Kidney (tissue), 13 donors: ENCODE measurements at regions not wholly inside any gene's neighbourhood (a gene's known extent, or its start where the extent isn't known, plus 50 kb on each side); places are given as distances from the start of the nearest gene placed in this dataset.

Experiments used
- DNase-seq, 5 donors: peaks; one replicate each; pipeline ENCODE4 v3.0.0-alpha.2; 2013 to 2020
- FAIRE-seq: peaks from 2 replicates; lab custom pipeline; 2012; peaks lifted over from hg19 to GRCh38; lab: Jason Lieb, UNC
- H3K27ac ChIP-seq, 2 donors: one replicate each; pipeline ENCODE4 v1.7.0; 2013; ENCODE audit warnings: low read depth in 2 of 2, low read length in 2 of 2, inconsistent platforms in 1 of 2
- H3K27me3 ChIP-seq: one replicate; pipeline ENCODE4 v1.7.1; 2013; ENCODE audit warnings: low read length, inconsistent platforms; ENCODE audit not compliant: control insufficient read depth, insufficient read depth
- H3K36me3 ChIP-seq, 3 donors: one replicate each; pipeline versions ENCODE4 v1.7.0 to v1.7.1; 2013; ENCODE audit warnings: low read length in 3 of 3, control low read depth in 1 of 3, inconsistent platforms in 1 of 3; ENCODE audit not compliant: insufficient read depth in 3 of 3, control insufficient read depth in 2 of 3
- H3K4me1 ChIP-seq, 3 donors: one replicate each; pipeline versions ENCODE4 v1.7.0 to v1.7.1; 2013; ENCODE audit warnings: low read length in 3 of 3, inconsistent platforms in 1 of 3, low read depth in 1 of 3; ENCODE audit not compliant: control insufficient read depth in 2 of 3, insufficient read depth in 2 of 3
- H3K4me3 ChIP-seq, 3 donors: one replicate each; pipeline versions ENCODE4 v1.7.0 to v1.8.1; 2013; ENCODE audit warnings: low read length in 3 of 3, control low read depth in 1 of 3, inconsistent platforms in 1 of 3
- H3K9ac ChIP-seq, 3 donors: one replicate each; pipeline versions ENCODE4 v1.7.0 to v1.7.1; 2013; ENCODE audit warnings: low read length in 3 of 3, control low read depth in 1 of 3, inconsistent platforms in 1 of 3
- H3K9me3 ChIP-seq, 3 donors: one replicate each; pipeline versions ENCODE4 v1.7.0 to v1.7.1; 2013; ENCODE audit warnings: low read length in 3 of 3, control low read depth in 1 of 3, inconsistent platforms in 1 of 3; ENCODE audit not compliant: control insufficient read depth in 2 of 3, insufficient read depth in 1 of 3
- CTCF ChIP-seq: IDR thresholded peaks from 3 replicates; pipeline ENCODE4 v1.5.1; 2012; ENCODE audit warnings: mild to moderate bottlenecking, moderate library complexity, borderline replicate concordance; ENCODE audit not compliant: insufficient read depth; ENCODE audit errors: extremely low read depth
- intact Hi-C: fragments of 100-400 bp; cut with DNase I; formaldehyde crosslinking; loops from one replicate; pipeline ENCODE4 v1.11.1; 2022
- donor health status: control.
- donor health status: control.
- donor health status: control.
- donor health status: control.
- donor health status: control.
- donor health status: DM: yes; HTN: yes; CAD: no.
- donor health status: Normal renal cell carcinoma (clear cell type).

GRCh38 chr6:63140114-63140513, 71.2 kb upstream of the FKBP1C start:
- no peaks in the 10 kb centered on the region for H3K9me3 ChIP-seq
- H3K36me3 ChIP-seq, result no peaks in the 10 kb centered on the region
- no peak for FAIRE-seq
- H3K4me1 ChIP-seq, result no peaks in the 10 kb centered on the region
- TF ChIP-seq CTCF, result no peak
- intact Hi-C loops, result no loop called here
- no peak for DNase-seq
- H3K9ac ChIP-seq, result no peak overlapping the region
- H3K27ac ChIP-seq, result no peak overlapping the region
- no peaks in the 10 kb centered on the region for H3K27me3 ChIP-seq
- no peak overlapping the region for H3K4me3 ChIP-seq

- H3K27ac ChIP-seq, result no peak overlapping the region
- DNase-seq (no peak), FAIRE-seq (no peak)
- H3K27me3 ChIP-seq, result no peaks in the 10 kb centered on the region
- TF ChIP-seq CTCF, result no peak
- intact Hi-C loops, result no loop called here
- H3K36me3 ChIP-seq, result no peaks in the 10 kb centered on the region
- H3K9me3 ChIP-seq, result no peaks in the 10 kb centered on the region
- H3K4me1 ChIP-seq, result no peaks in the 10 kb centered on the region
- H3K9ac ChIP-seq, result no peak overlapping the region
- no peak overlapping the region for H3K4me3 ChIP-seq
These were observed 70.5 kb upstream of the FKBP1C start for GRCh38 chr6:63140692-63141318.

- no peak overlapping the region for H3K27ac ChIP-seq
- intact Hi-C loops, result no loop called here
- H3K4me3 ChIP-seq, result no peak overlapping the region
- H3K9ac ChIP-seq, result no peak overlapping the region
- no peaks in the 10 kb centered on the region for H3K36me3 ChIP-seq
- no peaks in the 10 kb centered on the region for H3K9me3 ChIP-seq
- DNase-seq (peak in 2 of 5 donors; percentile 7 to 15), FAIRE-seq (no peak)
- no peaks in the 10 kb centered on the region for H3K27me3 ChIP-seq
- no peaks in the 10 kb centered on the region for H3K4me1 ChIP-seq
- TF ChIP-seq CTCF, result no peak
These were observed 61.5 kb upstream of the FKBP1C start for GRCh38 chr6:63149730-63150129.

GRCh38 chr6:63154535-63154934, 56.7 kb upstream of the FKBP1C start:
- intact Hi-C loops, result no loop called here
- FAIRE-seq, result no peak
- no peaks in the 10 kb centered on the region for H3K9me3 ChIP-seq
- no peaks in the 10 kb centered on the region for H3K4me1 ChIP-seq
- no peak for TF ChIP-seq CTCF
- no peaks in the 10 kb centered on the region for H3K27me3 ChIP-seq
- no peak for DNase-seq
- no peak overlapping the region for H3K4me3 ChIP-seq
- no peak overlapping the region for H3K27ac ChIP-seq
- H3K9ac ChIP-seq, result no peak overlapping the region
- H3K36me3 ChIP-seq, result no peaks in the 10 kb centered on the region
